ENCODE measurements at regions not wholly inside any gene's neighbourhood (a gene's known extent, or its start where the extent isn't known, plus 50 kb on each side); places are given as distances from the start of the nearest gene placed in this dataset.
A peak's percentile ranks its signal among the peaks of the same experiment; 100 is the strongest.

DNA sequence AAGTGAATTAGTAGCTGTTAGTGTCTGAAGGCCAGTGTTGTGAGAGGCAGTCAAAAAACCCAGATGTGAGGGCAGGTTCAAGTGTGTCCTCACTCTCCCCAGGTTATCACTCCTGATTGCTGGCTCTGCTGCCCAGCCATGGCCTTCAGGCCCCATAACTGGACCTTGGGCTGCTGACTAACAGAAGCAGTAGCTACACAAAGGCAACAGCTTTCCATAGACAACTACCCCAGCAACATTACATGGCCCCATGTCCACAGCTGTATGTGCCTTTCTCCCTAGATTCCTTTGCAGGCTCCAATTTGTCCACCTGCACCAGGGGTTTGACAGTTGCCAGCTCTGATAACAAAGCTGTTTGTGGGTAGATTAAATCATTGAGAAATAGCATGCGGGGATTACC lies 297.8 kb downstream of the ARL4A start:
- Histone ChIP-seq H3K27ac (no peak overlapping the region), H3K36me3 (no peaks in the 10 kb centered on the region), H3K4me1 (peaks cover 0 to 8% (median 0%) of the 10 kb centered on the region in 3 donors), H3K4me3 (no peak overlapping the region), H3K9me3 (no peaks in the 10 kb centered on the region), H3K27me3 (no peaks in the 10 kb centered on the region)
- intact Hi-C loops (cut with DNase I): no loop called here
- DNase-seq: no peak
- FAIRE-seq: no peak
- 54 to 59% methylated on average over 1 of the region's 1 CpG for WGBS, 2 donors
- peak in 1 of 4 donors; percentile 38 for ATAC-seq
- TF ChIP-seq, protein P1, sequence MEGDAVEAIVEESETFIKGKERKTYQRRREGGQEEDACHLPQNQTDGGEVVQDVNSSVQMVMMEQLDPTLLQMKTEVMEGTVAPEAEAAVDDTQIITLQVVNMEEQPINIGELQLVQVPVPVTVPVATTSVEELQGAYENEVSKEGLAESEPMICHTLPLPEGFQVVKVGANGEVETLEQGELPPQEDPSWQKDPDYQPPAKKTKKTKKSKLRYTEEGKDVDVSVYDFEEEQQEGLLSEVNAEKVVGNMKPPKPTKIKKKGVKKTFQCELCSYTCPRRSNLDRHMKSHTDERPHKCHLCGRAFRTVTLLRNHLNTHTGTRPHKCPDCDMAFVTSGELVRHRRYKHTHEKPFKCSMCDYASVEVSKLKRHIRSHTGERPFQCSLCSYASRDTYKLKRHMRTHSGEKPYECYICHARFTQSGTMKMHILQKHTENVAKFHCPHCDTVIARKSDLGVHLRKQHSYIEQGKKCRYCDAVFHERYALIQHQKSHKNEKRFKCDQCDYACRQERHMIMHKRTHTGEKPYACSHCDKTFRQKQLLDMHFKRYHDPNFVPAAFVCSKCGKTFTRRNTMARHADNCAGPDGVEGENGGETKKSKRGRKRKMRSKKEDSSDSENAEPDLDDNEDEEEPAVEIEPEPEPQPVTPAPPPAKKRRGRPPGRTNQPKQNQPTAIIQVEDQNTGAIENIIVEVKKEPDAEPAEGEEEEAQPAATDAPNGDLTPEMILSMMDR (IDR thresholded peaks at IDR 0.05): no peak

DNA sequence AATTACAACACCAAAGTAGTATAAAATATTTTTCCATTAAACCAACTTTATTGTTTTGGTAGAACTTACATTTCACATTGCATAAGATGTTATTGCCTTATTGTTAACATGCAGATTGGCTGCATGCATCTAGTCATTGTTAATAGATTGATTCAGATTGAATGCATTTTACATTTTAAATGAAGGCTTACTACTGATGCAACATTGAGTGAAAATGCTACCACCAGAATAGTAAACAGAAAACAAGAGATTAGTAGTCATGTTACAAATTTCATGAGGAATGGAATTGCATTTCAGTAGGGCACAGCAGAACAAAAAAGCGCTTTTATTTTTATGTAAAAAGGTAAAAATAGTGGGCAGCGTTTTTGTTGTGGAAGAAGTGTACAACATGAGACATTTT lies 298.3 kb downstream of the ARL4A start:
- Histone ChIP-seq H3K9me3 (no peaks in the 10 kb centered on the region), H3K36me3 (no peaks in the 10 kb centered on the region), H3K4me3 (no peak overlapping the region), H3K27me3 (no peaks in the 10 kb centered on the region), H3K27ac (no peak overlapping the region), H3K4me1 (peaks cover 0 to 8% (median 0%) of the 10 kb centered on the region in 3 donors)
- intact Hi-C loops (cut with DNase I): no loop called here
- ATAC-seq (no peak), DNase-seq (no peak), FAIRE-seq (no peak)
- TF ChIP-seq, protein P1 (IDR thresholded peaks at IDR 0.05): no peak
- WGBS, 2 donors: 85 to 87% methylated on average over 2 of the region's 2 CpGs

- intact Hi-C loops (cut with DNase I): no loop called here
- Histone ChIP-seq H3K4me1 (peaks cover 0 to 8% (median 0%) of the 10 kb centered on the region in 3 donors), H3K4me3 (no peak overlapping the region), H3K36me3 (no peaks in the 10 kb centered on the region), H3K9me3 (no peaks in the 10 kb centered on the region), H3K27ac (no peak overlapping the region), H3K27me3 (no peaks in the 10 kb centered on the region)
- TF ChIP-seq, protein P1 (IDR thresholded peaks at IDR 0.05): no peak
- ATAC-seq (peak in 2 of 4 donors; percentile 53 to 64), FAIRE-seq (no peak), DNase-seq (no peak)
Measured at GRCh38 chr7:12987238-12987637, 299.8 kb downstream of the ARL4A start.

- Histone ChIP-seq H3K9me3 (no peaks in the 10 kb centered on the region), H3K27me3 (no peaks in the 10 kb centered on the region), H3K27ac (no peak overlapping the region), H3K4me1 (peaks cover 0 to 8% (median 0%) of the 10 kb centered on the region in 3 donors), H3K36me3 (no peaks in the 10 kb centered on the region), H3K4me3 (no peak overlapping the region)
- no peak for DNase-seq
- FAIRE-seq: no peak
- WGBS, 2 donors: 91 to 92% methylated on average over 4 of the region's 4 CpGs
- intact Hi-C loops (cut with DNase I): no loop called here
- ATAC-seq: no peak
- TF ChIP-seq, protein P1 (IDR thresholded peaks at IDR 0.05): no peak
Measured at GRCh38 chr7:12990440-12990839, 303.0 kb downstream of the ARL4A start.

DNA sequence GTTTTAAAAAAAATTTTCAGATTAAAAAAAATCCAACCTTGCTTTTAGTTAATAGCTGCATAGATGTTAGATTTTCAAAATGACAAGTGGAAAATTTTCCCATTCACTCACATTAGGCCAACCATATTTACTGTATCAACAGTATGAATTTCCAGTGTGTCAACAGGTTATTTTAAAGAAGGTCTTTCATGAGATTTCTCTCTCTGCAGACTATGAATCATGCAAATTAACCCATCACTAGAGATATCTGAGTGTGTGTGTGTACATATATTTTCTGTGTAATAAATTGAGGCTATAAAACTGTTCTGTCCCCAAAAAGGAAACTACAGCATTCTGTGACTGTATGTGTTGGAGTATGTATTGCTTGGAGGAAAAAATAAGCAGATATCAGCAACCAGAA lies 305.6 kb downstream of the ARL4A start:
- FAIRE-seq (no peak), ATAC-seq (no peak), DNase-seq (no peak)
- Histone ChIP-seq H3K4me3 (no peak overlapping the region), H3K27ac (no peak overlapping the region), H3K9me3 (no peaks in the 10 kb centered on the region), H3K27me3 (no peaks in the 10 kb centered on the region), H3K36me3 (no peaks in the 10 kb centered on the region), H3K4me1 (no peaks in the 10 kb centered on the region)
- intact Hi-C loops (cut with DNase I): no loop called here
- TF ChIP-seq, protein P1 (IDR thresholded peaks at IDR 0.05): no peak
